ENCODE measurements at regions not wholly inside any gene's neighbourhood (a gene's known extent, or its start where the extent isn't known, plus 50 kb on each side); places are given as distances from the start of the nearest gene placed in this dataset.

GRCh38 chr3:106703524-106703923 lies 673.7 kb upstream of the CCDC54 start:
- TF ChIP-seq, protein P1, sequence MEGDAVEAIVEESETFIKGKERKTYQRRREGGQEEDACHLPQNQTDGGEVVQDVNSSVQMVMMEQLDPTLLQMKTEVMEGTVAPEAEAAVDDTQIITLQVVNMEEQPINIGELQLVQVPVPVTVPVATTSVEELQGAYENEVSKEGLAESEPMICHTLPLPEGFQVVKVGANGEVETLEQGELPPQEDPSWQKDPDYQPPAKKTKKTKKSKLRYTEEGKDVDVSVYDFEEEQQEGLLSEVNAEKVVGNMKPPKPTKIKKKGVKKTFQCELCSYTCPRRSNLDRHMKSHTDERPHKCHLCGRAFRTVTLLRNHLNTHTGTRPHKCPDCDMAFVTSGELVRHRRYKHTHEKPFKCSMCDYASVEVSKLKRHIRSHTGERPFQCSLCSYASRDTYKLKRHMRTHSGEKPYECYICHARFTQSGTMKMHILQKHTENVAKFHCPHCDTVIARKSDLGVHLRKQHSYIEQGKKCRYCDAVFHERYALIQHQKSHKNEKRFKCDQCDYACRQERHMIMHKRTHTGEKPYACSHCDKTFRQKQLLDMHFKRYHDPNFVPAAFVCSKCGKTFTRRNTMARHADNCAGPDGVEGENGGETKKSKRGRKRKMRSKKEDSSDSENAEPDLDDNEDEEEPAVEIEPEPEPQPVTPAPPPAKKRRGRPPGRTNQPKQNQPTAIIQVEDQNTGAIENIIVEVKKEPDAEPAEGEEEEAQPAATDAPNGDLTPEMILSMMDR (IDR thresholded peaks at IDR 0.05): no peak
- no peak for TF ChIP-seq POLR2A (IDR thresholded peaks at IDR 0.05)

All from body of pancreas (tissue), 4 donors.